Lung (tissue), 11 donors: ENCODE measurements at regions not wholly inside any gene's neighbourhood (a gene's known extent, or its start where the extent isn't known, plus 50 kb on each side); places are given as distances from the start of the nearest gene placed in this dataset.

Experiments used
- ATAC-seq: fragments of 200-7000 bp; cut with Tn5 transposase; one replicate; pipeline ENCODE4 v1.9.1; 2020; ENCODE audit warnings: moderate number of reproducible peaks; ENCODE audit not compliant: insufficient read depth, low FRiP score
- DNase-seq, 3 donors: peaks; one replicate each; pipeline ENCODE4 v3.0.0-alpha.2; 2013 to 2017
- H3K27ac ChIP-seq, 2 donors: one replicate each; pipeline ENCODE4 v1.5.1; 2013; ENCODE audit warnings: mild to moderate bottlenecking in 2 of 2, moderate library complexity in 2 of 2, control low read depth in 1 of 2, inconsistent platforms in 1 of 2, low read depth in 1 of 2, low read length in 1 of 2
- H3K27me3 ChIP-seq, 3 donors: one replicate each; pipeline ENCODE4 v1.5.1; 2013; ENCODE audit warnings: low read length in 2 of 3; ENCODE audit not compliant: control insufficient read depth in 3 of 3, insufficient read depth in 3 of 3
- H3K36me3 ChIP-seq, 4 donors: one replicate each; pipeline ENCODE4 v1.5.1; 2013; ENCODE audit warnings: low read length in 4 of 4, mild to moderate bottlenecking in 1 of 4, moderate library complexity in 1 of 4; ENCODE audit not compliant: control insufficient read depth in 4 of 4, insufficient read depth in 4 of 4
- H3K4me1 ChIP-seq, 5 donors: one replicate each; pipeline ENCODE4 v1.5.1; 2013; ENCODE audit warnings: low read length in 5 of 5, mild to moderate bottlenecking in 2 of 5, moderate library complexity in 1 of 5; ENCODE audit not compliant: control insufficient read depth in 5 of 5, insufficient read depth in 5 of 5
- H3K4me3 ChIP-seq: one replicate; pipeline ENCODE4 v1.5.1; 2013; ENCODE audit warnings: mild to moderate bottlenecking, control low read depth, moderate library complexity
- H3K9ac ChIP-seq, 2 donors: one replicate each; pipeline ENCODE4 v1.5.1; 2013; ENCODE audit warnings: low read length in 2 of 2, control low read depth in 1 of 2; ENCODE audit not compliant: insufficient read depth in 1 of 2
- H3K9me3 ChIP-seq, 4 donors: one replicate each; pipeline ENCODE4 v1.5.1; 2013; ENCODE audit warnings: low read length in 3 of 4, mild to moderate bottlenecking in 1 of 4, moderate library complexity in 1 of 4; ENCODE audit not compliant: control insufficient read depth in 4 of 4, insufficient read depth in 3 of 4
- WGBS, 2 donors: extraction: QIAGEN DNeasy Blood & Tissue Kit; methylation state at CpG; one replicate each; pipeline ENCODE4 v1.1.7; 2013; 5-methylcytosine and 5-hydroxymethylcytosine counted together
- TF ChIP-seq, protein P1 (sequence below): IDR thresholded peaks from 2 replicates; pipeline ENCODE4 v1.5.1; 2012; ENCODE audit warnings: mild to moderate bottlenecking; ENCODE audit errors: control extremely low read depth, extremely low read depth
- donor health status: control.
- donor health status: control.
- donor health status: Bipolar disorder and iron deficiency.
- donor health status: healthy.
- donor health status: DM: yes; HTN: yes; CAD: no.

DNA sequence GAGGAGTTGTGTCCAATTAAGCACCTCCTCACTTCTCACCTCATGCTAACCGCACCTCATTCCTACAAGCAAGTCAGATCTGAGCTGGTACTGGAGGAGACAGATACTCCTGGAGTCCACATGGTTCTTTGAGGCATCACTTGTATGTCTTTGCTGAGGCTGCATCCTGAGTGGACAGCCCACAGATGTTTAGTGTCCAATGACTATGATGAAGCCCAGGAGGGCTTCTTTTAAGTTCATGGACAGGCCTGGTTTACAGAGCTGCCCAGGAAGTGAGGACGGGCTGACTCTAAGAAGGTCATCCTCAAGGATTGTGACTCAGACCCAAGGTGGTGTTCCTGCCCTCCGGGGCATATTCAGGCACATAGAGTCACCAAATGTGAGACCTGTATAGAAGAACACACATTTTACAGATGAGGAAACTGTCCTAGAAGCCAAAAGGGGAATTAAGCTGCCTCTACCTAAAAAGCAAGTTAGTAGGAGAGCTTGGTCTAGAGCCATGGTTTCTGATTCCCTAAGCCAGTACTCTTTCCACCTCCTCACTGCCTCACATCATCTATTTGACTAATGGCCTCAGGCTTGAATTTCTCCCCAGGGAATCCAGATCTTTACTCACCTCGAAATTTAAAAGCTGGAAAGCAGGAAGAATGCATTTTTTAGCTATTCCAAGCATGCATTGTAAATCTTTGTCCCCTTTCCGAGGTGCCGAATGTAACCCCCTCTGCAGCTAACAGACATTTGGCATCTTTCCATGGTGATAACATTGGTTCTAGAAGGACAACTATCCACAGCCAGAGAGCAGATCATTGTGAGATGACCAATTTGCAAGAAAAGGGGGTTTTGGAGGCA, 228.1 kb downstream of the OMA1 start:
- 72 to 77% methylated on average over 6 of the region's 6 CpGs for WGBS, 2 donors
- Histone ChIP-seq H3K4me1 (no peaks in the 10 kb centered on the region), H3K9ac (no peak overlapping the region), H3K36me3 (no peaks in the 10 kb centered on the region), H3K4me3 (no peak overlapping the region), H3K9me3 (peaks cover 0 to 5% (median 0%) of the 10 kb centered on the region in 4 donors), H3K27me3 (peaks cover 0 to 2% (median 0%) of the 10 kb centered on the region in 3 donors), H3K27ac (no peak overlapping the region)
- DNase-seq (no peak), ATAC-seq (no peak)
- TF ChIP-seq, protein P1, sequence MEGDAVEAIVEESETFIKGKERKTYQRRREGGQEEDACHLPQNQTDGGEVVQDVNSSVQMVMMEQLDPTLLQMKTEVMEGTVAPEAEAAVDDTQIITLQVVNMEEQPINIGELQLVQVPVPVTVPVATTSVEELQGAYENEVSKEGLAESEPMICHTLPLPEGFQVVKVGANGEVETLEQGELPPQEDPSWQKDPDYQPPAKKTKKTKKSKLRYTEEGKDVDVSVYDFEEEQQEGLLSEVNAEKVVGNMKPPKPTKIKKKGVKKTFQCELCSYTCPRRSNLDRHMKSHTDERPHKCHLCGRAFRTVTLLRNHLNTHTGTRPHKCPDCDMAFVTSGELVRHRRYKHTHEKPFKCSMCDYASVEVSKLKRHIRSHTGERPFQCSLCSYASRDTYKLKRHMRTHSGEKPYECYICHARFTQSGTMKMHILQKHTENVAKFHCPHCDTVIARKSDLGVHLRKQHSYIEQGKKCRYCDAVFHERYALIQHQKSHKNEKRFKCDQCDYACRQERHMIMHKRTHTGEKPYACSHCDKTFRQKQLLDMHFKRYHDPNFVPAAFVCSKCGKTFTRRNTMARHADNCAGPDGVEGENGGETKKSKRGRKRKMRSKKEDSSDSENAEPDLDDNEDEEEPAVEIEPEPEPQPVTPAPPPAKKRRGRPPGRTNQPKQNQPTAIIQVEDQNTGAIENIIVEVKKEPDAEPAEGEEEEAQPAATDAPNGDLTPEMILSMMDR, result no peak

DNA sequence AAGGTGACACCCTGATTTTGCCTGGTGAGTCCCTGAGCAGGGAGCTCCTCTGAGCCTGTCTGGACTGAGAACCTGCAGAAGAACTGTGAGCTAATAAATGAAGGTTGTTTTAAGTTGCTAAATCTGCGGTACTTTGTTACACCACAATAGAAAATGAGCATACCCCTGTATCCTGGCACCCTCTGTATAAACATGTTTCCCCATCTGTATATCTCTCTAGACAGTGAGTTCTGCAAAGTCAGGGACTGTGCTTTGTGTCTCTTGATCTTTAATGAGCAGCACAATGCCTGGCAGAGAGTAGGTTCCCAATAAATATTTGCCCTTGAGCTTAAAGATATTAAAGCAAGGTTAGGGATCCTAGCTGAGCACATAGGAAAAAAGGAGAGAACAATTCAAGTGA, 228.8 kb downstream of the OMA1 start:
- DNase-seq (no peak), ATAC-seq (no peak)
- H3K4me3 ChIP-seq, result no peak overlapping the region
- no peaks in the 10 kb centered on the region for H3K4me1 ChIP-seq
- 91% methylated on average over 1 of the region's 1 CpG for WGBS, 2 donors
- H3K9ac ChIP-seq, result no peak overlapping the region
- peaks cover 0 to 2% (median 0%) of the 10 kb centered on the region in 3 donors for H3K27me3 ChIP-seq
- H3K27ac ChIP-seq, result no peak overlapping the region
- no peaks in the 10 kb centered on the region for H3K36me3 ChIP-seq
- peaks cover 0 to 5% (median 0%) of the 10 kb centered on the region in 4 donors for H3K9me3 ChIP-seq
- TF ChIP-seq, protein P1, result no peak

- 88 to 96% methylated on average over 2 of the region's 2 CpGs for WGBS, 2 donors
- Histone ChIP-seq H3K27ac (no peak overlapping the region), H3K4me3 (no peak overlapping the region), H3K9ac (no peak overlapping the region), H3K27me3 (peaks cover 0 to 2% (median 0%) of the 10 kb centered on the region in 3 donors), H3K9me3 (peaks cover 0 to 5% (median 0%) of the 10 kb centered on the region in 4 donors), H3K36me3 (no peaks in the 10 kb centered on the region), H3K4me1 (no peaks in the 10 kb centered on the region)
- ATAC-seq, result no peak
- TF ChIP-seq, protein P1, result no peak
- DNase-seq, result no peak
These were observed 229.4 kb downstream of the OMA1 start for GRCh38 chr1:58317086-58317485.

DNA sequence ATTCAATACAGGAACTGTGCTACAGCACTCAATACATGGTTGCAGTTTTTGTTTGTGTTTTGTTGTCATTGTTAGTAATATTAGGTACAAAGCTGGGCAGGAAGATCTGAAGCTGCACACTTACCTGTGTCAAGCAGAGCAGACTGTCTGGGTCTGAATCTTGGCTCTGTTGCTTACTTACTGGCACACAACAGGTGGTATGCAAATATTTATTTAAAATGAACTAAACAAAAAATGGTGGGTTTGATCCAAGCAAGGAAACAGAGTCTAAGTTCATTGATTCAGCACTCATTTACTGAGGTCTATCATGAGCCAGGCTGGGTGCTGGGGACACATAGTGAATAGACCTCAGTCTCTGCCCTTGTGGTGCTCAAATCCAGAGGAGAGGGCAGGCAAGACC, 230.4 kb downstream of the OMA1 start:
- H3K4me3 ChIP-seq, result no peak overlapping the region
- H3K9ac ChIP-seq, result no peak overlapping the region
- TF ChIP-seq, protein P1, result no peak
- H3K27me3 ChIP-seq, result peaks cover 0 to 2% (median 0%) of the 10 kb centered on the region in 3 donors
- H3K36me3 ChIP-seq, result no peaks in the 10 kb centered on the region
- no peak overlapping the region for H3K27ac ChIP-seq
- ATAC-seq (no peak), DNase-seq (no peak)
- no peaks in the 10 kb centered on the region for H3K4me1 ChIP-seq
- H3K9me3 ChIP-seq, result peaks cover 0 to 1% (median 0%) of the 10 kb centered on the region in 4 donors
